K562 (cell line): ENCODE measurements at regions not wholly inside any gene's neighbourhood (a gene's known extent, or its start where the extent isn't known, plus 50 kb on each side); places are given as distances from the start of the nearest gene placed in this dataset.

ENCODE experiments used
- ATAC-seq: fragments of 200-7000 bp; cut with Tn5 transposase; 3 replicates; pipeline ENCODE4 v1.9.1; 2020; ENCODE audit warnings: moderate library complexity
- BruUV-seq: library from RNA; stranded (reverse); fragments of 400-500 nt; replicated peaks from 2 replicates; lab custom pipeline; 2021; lab: Mats Ljungman, UMichigan
- CTCF ChIA-PET: fragments of 300-600 bp; formaldehyde crosslinking; extraction: SDS; loops from one replicate; lab custom pipeline; 2021; ENCODE audit warnings: low intra/inter-chr PET ratio; lab: Yijun Ruan, JAX
- POLR2A ChIA-PET: fragments of 300-600, 350-650 bp; sonication (Branson Sonifier 250); formaldehyde crosslinking; extraction: SDS; loops from one replicate; lab custom pipeline; 2021; ENCODE audit warnings: antibody characterized with exemption, inconsistent platforms; lab: Yijun Ruan, JAX
- DNase-seq, 4 experiments: peaks; one replicate each; pipeline versions ENCODE4 v3.0.0 to v3.0.0-alpha.2; 2011 to 2018; ENCODE audit warnings: low spot score in 3 of 4, mixed read lengths in 3 of 4; ENCODE audit errors: extremely low read depth in 1 of 4
- FAIRE-seq: peaks from 2 replicates; lab custom pipeline; 2011; peaks lifted over from hg19 to GRCh38; lab: Jason Lieb, UNC
- H2AFZ ChIP-seq: 2 replicates; pipeline ENCODE4 v1.6.0; 2011; ENCODE audit warnings: low read depth, low read length, control low read depth, inconsistent platforms
- H3K27ac ChIP-seq: fragments of 200-600 bp; 3 replicates; pipeline ENCODE4 v1.8.0; 2011; ENCODE audit warnings: low read depth, mild to moderate bottlenecking, control low read depth, inconsistent platforms, low read length, moderate library complexity, mixed read lengths; ENCODE audit errors: extremely low read depth
- H3K27me3 ChIP-seq, 2 experiments: fragments of 300-600 bp in 1 of 2; 2 replicates in 1 of 2; 3 replicates in 1 of 2; pipeline versions ENCODE4 v1.6.0 to v1.8.0; 2011; ENCODE audit warnings: inconsistent platforms in 2 of 2, low read length in 2 of 2, mild to moderate bottlenecking in 1 of 2, mixed read lengths in 1 of 2, moderate library complexity in 1 of 2; ENCODE audit not compliant: control insufficient read depth in 2 of 2, insufficient read depth in 2 of 2
- H3K36me3 ChIP-seq: fragments of 300-600 bp; 3 replicates; pipeline ENCODE4 v1.8.0; 2011; ENCODE audit warnings: mild to moderate bottlenecking, low read length, inconsistent platforms; ENCODE audit not compliant: control insufficient read depth, insufficient read depth
- H3K4me1 ChIP-seq, 2 experiments: fragments of 200-600 bp in 1 of 2; replicated peaks in 1 of 2; 2 replicates in 1 of 2; 3 replicates in 1 of 2; pipeline versions ENCODE4 v1.5.1 to v1.8.0; 2011; ENCODE audit warnings: inconsistent platforms in 2 of 2, low read length in 2 of 2, mild to moderate bottlenecking in 1 of 2, mixed read lengths in 1 of 2, moderate library complexity in 1 of 2; ENCODE audit not compliant: control insufficient read depth in 2 of 2, insufficient read depth in 2 of 2
- H3K4me2 ChIP-seq: 2 replicates; pipeline ENCODE4 v1.6.1; 2011; ENCODE audit warnings: low read length, control low read depth, inconsistent platforms, mixed read lengths; ENCODE audit not compliant: insufficient read depth
- H3K4me3 ChIP-seq: fragments of 200-600 bp; sonication (generic), shearing (Covaris generic); 2 replicates; pipeline ENCODE4 v1.5.1; 2016; ENCODE audit warnings: control low read depth, inconsistent platforms
- H3K79me2 ChIP-seq: fragments of 200-600 bp; 3 replicates; pipeline ENCODE4 v1.8.0; 2011; ENCODE audit warnings: low read length, inconsistent platforms; ENCODE audit not compliant: control insufficient read depth, insufficient read depth
- H3K9ac ChIP-seq, 2 experiments: 2 replicates each; pipeline versions ENCODE4 v1.6.0 to v1.6.1; 2011; ENCODE audit warnings: low read depth in 2 of 2, low read length in 2 of 2, control low read depth in 1 of 2, inconsistent platforms in 1 of 2, mild to moderate bottlenecking in 1 of 2, mixed read lengths in 1 of 2; ENCODE audit not compliant: insufficient read depth in 1 of 2
- H3K9me1 ChIP-seq: one replicate; pipeline ENCODE4 v1.6.0; 2011; ENCODE audit warnings: inconsistent platforms, mild to moderate bottlenecking, low read length, moderate library complexity; ENCODE audit not compliant: control insufficient read depth, insufficient read depth
- H3K9me3 ChIP-seq: replicated peaks from 2 replicates; pipeline ENCODE4 v1.5.1; 2011; ENCODE audit warnings: low read depth, low read length, inconsistent platforms; ENCODE audit not compliant: control insufficient read depth, insufficient read depth
- H4K20me1 ChIP-seq: replicated peaks from 2 replicates; pipeline ENCODE4 v1.6.1; 2011; ENCODE audit warnings: low read length, inconsistent platforms, mixed read lengths; ENCODE audit not compliant: control insufficient read depth, insufficient read depth
- BRF1 ChIP-seq: IDR thresholded peaks from 3 replicates; pipeline ENCODE4 v1.6.1; 2011; ENCODE audit warnings: borderline replicate concordance, mild to moderate bottlenecking; ENCODE audit not compliant: insufficient read length; ENCODE audit errors: extremely low read depth
- C11orf30 ChIP-seq: fragments of 450-650 bp; IDR thresholded peaks from 2 replicates; pipeline ENCODE4 v1.6.1; 2016; ENCODE audit warnings: low read depth, mild to moderate bottlenecking
- ELF1 ChIP-seq: fragments of 200-800 bp; sonication (Bioruptor generic); IDR thresholded peaks from 2 replicates; pipeline ENCODE4 v1.6.1; 2016; ENCODE audit warnings: missing genetic modification characterization, missing compliant biosample characterization
- EP300 ChIP-seq: IDR thresholded peaks from 2 replicates; pipeline ENCODE4 v1.6.1; 2012; ENCODE audit warnings: low read length, improper control_type of control experiment
- ESRRB ChIP-seq: fragments of 250-450 bp; sonication (Bioruptor Pico); IDR thresholded peaks from 2 replicates; pipeline ENCODE4 v1.5.0; 2020; ENCODE audit warnings: mild to moderate bottlenecking, moderate library complexity, borderline replicate concordance
- ETV1 ChIP-seq: fragments of 450-650 bp; conservative IDR thresholded peaks from 2 replicates; pipeline ENCODE4 v1.6.1; 2016; ENCODE audit warnings: missing genetic modification characterization, control low read depth, low read depth, missing compliant biosample characterization
- FOXP4 ChIP-seq: sonication (generic); formaldehyde crosslinking; IDR thresholded peaks from 2 replicates; pipeline ENCODE4 v1.8.0; 2022; ENCODE audit warnings: mild to moderate bottlenecking, missing genetic modification reagents, borderline replicate concordance
- HMBOX1 ChIP-seq: sonication (generic); IDR thresholded peaks from 2 replicates; pipeline ENCODE4 v1.6.1; 2016
- MIER1 ChIP-seq: fragments of 450-650 bp; IDR thresholded peaks from 2 replicates; pipeline ENCODE4 v1.6.1; 2016; ENCODE audit warnings: antibody characterized with exemption, mild to moderate bottlenecking, low read depth
- MLLT1 ChIP-seq, 2 experiments: fragments of 450-650 bp; IDR thresholded peaks; 2 replicates each; pipeline ENCODE4 v1.6.1; 2016
- MYC ChIP-seq, 2 experiments: fragments of 250-450 bp in 1 of 2; sonication (Bioruptor Pico) in 1 of 2; IDR thresholded peaks; 2 replicates each; pipeline versions ENCODE4 v1.5.1 to v1.6.1; 2012 to 2021; ENCODE audit warnings: low read depth in 2 of 2, borderline replicate concordance in 1 of 2, improper control_type of control experiment in 1 of 2, low read length in 1 of 2, mild to moderate bottlenecking in 1 of 2, moderate library complexity in 1 of 2
- NFRKB ChIP-seq: fragments of 450-650 bp; IDR thresholded peaks from 2 replicates; pipeline ENCODE4 v1.6.1; 2016; ENCODE audit warnings: low read depth
- PHF20 ChIP-seq: fragments of 450-650 bp; IDR thresholded peaks from 2 replicates; pipeline ENCODE4 v1.6.1; 2018; ENCODE audit not compliant: partially characterized antibody
- POLR2A ChIP-seq: fragments of 450-650 bp; conservative IDR thresholded peaks from 2 replicates; pipeline ENCODE4 v1.6.1; 2016
- PPARD ChIP-seq: fragments of 250-450 bp; sonication (Bioruptor Pico); IDR thresholded peaks from 2 replicates; pipeline ENCODE4 v1.8.0; 2022; ENCODE audit warnings: inconsistent platforms, mild to moderate bottlenecking, moderate library complexity
- PREB ChIP-seq: sonication (generic); formaldehyde crosslinking; IDR thresholded peaks from 2 replicates; pipeline ENCODE4 v1.8.1; 2023; ENCODE audit warnings: mild to moderate bottlenecking, missing genetic modification reagents
- RBM25 ChIP-seq: fragments of 200-400 bp; formaldehyde crosslinking; IDR thresholded peaks from 2 replicates; pipeline ENCODE4 v1.6.1; 2018; ENCODE audit warnings: low read length, low read depth, moderate library complexity; ENCODE audit not compliant: severe bottlenecking
- SRSF9 ChIP-seq: fragments of 200-400 bp; formaldehyde crosslinking; IDR thresholded peaks from 2 replicates; pipeline ENCODE4 v1.6.1; 2017; ENCODE audit warnings: low read depth, low read length, borderline replicate concordance
- XRCC4 ChIP-seq: IDR thresholded peaks from one replicate; pipeline ENCODE4 v1.6.1; 2011; ENCODE audit not compliant: insufficient read depth, insufficient read length; ENCODE audit errors: extremely low read depth
- ZNF217 ChIP-seq: sonication (generic); formaldehyde crosslinking; IDR thresholded peaks from 2 replicates; pipeline ENCODE4 v1.8.0; 2022; ENCODE audit warnings: mild to moderate bottlenecking, missing genetic modification reagents
- WGBS: fragments of 100-300 bp; shearing (Covaris generic); methylation state at CpG from one replicate; pipeline ENCODE4 v1.1.6; 2016; ENCODE audit warnings: low coverage, mixed read lengths; ENCODE audit not compliant: insufficient coverage; ENCODE audit errors: missing lambda C conversion rate; 5-methylcytosine and 5-hydroxymethylcytosine counted together
- in situ Hi-C: fragments of 300-500 bp; cut with MboI; formaldehyde crosslinking; loops from 4 replicates; pipeline ENCODE4 v1.15.0; 2018; ENCODE audit warnings: inconsistent platforms, mixed read lengths
- intact Hi-C: fragments of 100-400 bp; cut with micrococcal nuclease; formaldehyde crosslinking; loops from 2 replicates; pipeline ENCODE4 v1.14.2; 2022

GRCh38 chrX:144627947-144628346, 619.4 kb upstream of the SPANXN1 start:
- TF ChIP-seq XRCC4 (no peak), RBM25 (no peak), MLLT1 (IDR thresholded peaks at IDR 0.05) (no peak), ESRRB (CRISPR knock-in tag) (no peak), PPARD (CRISPR knock-in tag) (no peak), ELF1 (tag) (no peak), MIER1 (no peak), NFRKB (no peak), FOXP4 (CRISPR knock-in tag) (no peak), C11orf30 (no peak), MYC (IDR thresholded peaks at IDR 0.05; ENCODE audit: low read depth, low read length) (no peak), MYC (CRISPR knock-in tag; IDR thresholded peaks at IDR 0.05; ENCODE audit: borderline replicate concordance, low read depth) (no peak), ZNF217 (no peak), PREB (CRISPR knock-in tag) (no peak), POLR2A (no peak), PHF20 (no peak), SRSF9 (no peak), ETV1 (tag) (no peak), HMBOX1 (no peak), BRF1 (no peak), EP300 (no peak)
- H3K4me2 ChIP-seq = no peak overlapping the region
- no peaks in the 10 kb centered on the region for H3K4me1 ChIP-seq
- H4K20me1 ChIP-seq = no peaks in the 10 kb centered on the region
- WGBS = 6% methylated on average over 3 of the region's 3 CpGs
- no peaks in the 10 kb centered on the region for H3K9me1 ChIP-seq
- intact Hi-C loops = no loop called here
- H3K79me2 ChIP-seq = no peaks in the 10 kb centered on the region
- no TSS peak for BruUV-seq
- no peak for FAIRE-seq
- no peaks in the 10 kb centered on the region for H3K27me3 ChIP-seq
- ATAC-seq = no peak
- ChIA-PET POLR2A (no interaction called here), CTCF (interaction anchor here (0.6 kb wide), 1 partner anchor 128 kb away, joined by 4 read pairs; no protein-coding TSS in a partner anchor)
- no peak overlapping the region for H2AFZ ChIP-seq
- H3K27ac ChIP-seq = no peak overlapping the region
- H3K4me3 ChIP-seq = no peak overlapping the region
- no peak overlapping the region for H3K9ac ChIP-seq
- H3K36me3 ChIP-seq = no peaks in the 10 kb centered on the region
- no peak for DNase-seq
- no peaks in the 10 kb centered on the region for H3K9me3 ChIP-seq
- in situ Hi-C loops = no loop called here
